H1 (cell line): ENCODE measurements at regions not wholly inside any gene's neighbourhood (a gene's known extent, or its start where the extent isn't known, plus 50 kb on each side); places are given as distances from the start of the nearest gene placed in this dataset.
A peak's percentile ranks its signal among the peaks of the same experiment; 100 is the strongest.

Source experiments
- CTCF ChIA-PET: fragments of 300-600 bp; sonication (Branson Sonifier 250); formaldehyde crosslinking; loops from one replicate; lab custom pipeline; 2021; ENCODE audit not compliant: partially characterized antibody; lab: Charles Lee
- POLR2A ChIA-PET: fragments of 300-600 bp; sonication (Branson Sonifier 250); formaldehyde crosslinking; loops from one replicate; lab custom pipeline; 2021; ENCODE audit warnings: inconsistent platforms; ENCODE audit not compliant: partially characterized antibody; lab: Charles Lee
- DNase-seq, 2 experiments: peaks; one replicate each; pipeline versions ENCODE4 v3.0.0 to v3.0.0-alpha.2; 2010 to 2022; ENCODE audit warnings: low spot score in 2 of 2, low read depth in 1 of 2, mixed read lengths in 1 of 2
- FAIRE-seq: peaks from 2 replicates; lab custom pipeline; 2011; peaks lifted over from hg19 to GRCh38; lab: Jason Lieb, UNC
- H2AFZ ChIP-seq: 2 replicates; pipeline ENCODE4 v1.8.1; 2012; ENCODE audit warnings: low read length, inconsistent platforms
- H2AK5ac ChIP-seq: 2 replicates; pipeline ENCODE4 v1.6.1; 2013; ENCODE audit warnings: low read depth, low read length
- H2BK120ac ChIP-seq: replicated peaks from 2 replicates; pipeline ENCODE3; 2013; ENCODE audit warnings: low read depth, low read length, inconsistent platforms
- H2BK12ac ChIP-seq: 2 replicates; pipeline ENCODE4 v1.6.1; 2013; ENCODE audit warnings: low read depth, low read length
- H2BK15ac ChIP-seq: 2 replicates; pipeline ENCODE4 v1.6.1; 2013; ENCODE audit warnings: low read length
- H2BK20ac ChIP-seq: 2 replicates; pipeline ENCODE4 v1.6.1; 2013; ENCODE audit warnings: low read length
- H2BK5ac ChIP-seq: 2 replicates; pipeline ENCODE4 v1.6.1; 2013; ENCODE audit warnings: low read depth, low read length
- H3K14ac ChIP-seq: 2 replicates; pipeline ENCODE4 v1.6.1; 2013; ENCODE audit warnings: inconsistent platforms; ENCODE audit not compliant: insufficient read length
- H3K18ac ChIP-seq: 2 replicates; pipeline ENCODE4 v1.6.1; 2013; ENCODE audit warnings: low read length; ENCODE audit errors: extremely low read depth
- H3K23ac ChIP-seq: 2 replicates; pipeline ENCODE4 v1.6.1; 2013; ENCODE audit warnings: inconsistent platforms; ENCODE audit not compliant: insufficient read length
- H3K23me2 ChIP-seq: 2 replicates; pipeline ENCODE4 v1.6.1; 2013; ENCODE audit warnings: low read depth, low read length
- H3K27ac ChIP-seq: 2 replicates; pipeline ENCODE4 v1.6.1; 2011; ENCODE audit warnings: low read depth, low read length, inconsistent platforms
- H3K27me3 ChIP-seq, 4 experiments: replicated peaks in 1 of 4; 1 replicate in 1 of 4; 2 replicates in 3 of 4; pipeline versions ENCODE4 v1.6.1 to v1.8.1; 2011 to 2013; ENCODE audit warnings: low read length in 3 of 4, mild to moderate bottlenecking in 3 of 4, inconsistent platforms in 2 of 4, mixed read lengths in 2 of 4, moderate library complexity in 1 of 4; ENCODE audit not compliant: control insufficient read depth in 3 of 4, insufficient read depth in 3 of 4; ENCODE audit errors: extremely low read depth in 1 of 4
- H3K36me3 ChIP-seq, 4 experiments: 2 replicates each; pipeline versions ENCODE4 v1.6.1 to v1.8.1; 2011 to 2013; ENCODE audit warnings: mild to moderate bottlenecking in 4 of 4, low read length in 3 of 4, moderate library complexity in 2 of 4, control low read depth in 1 of 4, inconsistent platforms in 1 of 4; ENCODE audit not compliant: insufficient read depth in 4 of 4, control insufficient read depth in 2 of 4
- H3K4ac ChIP-seq: replicated peaks from 2 replicates; pipeline ENCODE3; 2013; ENCODE audit warnings: low read length, low read depth, mixed read lengths, inconsistent platforms; ENCODE audit not compliant: insufficient read length
- H3K4me1 ChIP-seq, 4 experiments: replicated peaks in 1 of 4; 1 replicate in 1 of 4; 2 replicates in 3 of 4; pipeline versions ENCODE4 v1.6.1 to v1.8.1; 2011 to 2013; ENCODE audit warnings: low read length in 3 of 4, inconsistent platforms in 2 of 4, mixed read lengths in 1 of 4; ENCODE audit not compliant: insufficient read depth in 4 of 4, control insufficient read depth in 3 of 4
- H3K4me2 ChIP-seq, 2 experiments: 2 replicates each; pipeline versions ENCODE4 v1.6.1 to v1.8.1; 2011 to 2013; ENCODE audit warnings: low read depth in 2 of 2, low read length in 2 of 2, control low read depth in 1 of 2, inconsistent platforms in 1 of 2, mild to moderate bottlenecking in 1 of 2; ENCODE audit not compliant: insufficient read depth in 1 of 2
- H3K4me3 ChIP-seq, 4 experiments: fragments of 200-600, 300-600 bp in 1 of 4; sonication (generic), shearing (Covaris generic), sonication (Bioruptor Twin) in 1 of 4; 2 replicates each; pipeline versions ENCODE4 v1.5.1 to v1.8.1; 2011 to 2016; ENCODE audit warnings: low read length in 4 of 4, low read depth in 3 of 4, control low read depth in 2 of 4, inconsistent platforms in 2 of 4, mild to moderate bottlenecking in 2 of 4, mixed read lengths in 1 of 4, moderate library complexity in 1 of 4; ENCODE audit not compliant: insufficient read depth in 2 of 4; ENCODE audit errors: extremely low read depth in 1 of 4
- H3K56ac ChIP-seq: replicated peaks from 2 replicates; pipeline ENCODE3; 2013; ENCODE audit warnings: low read depth, mild to moderate bottlenecking, mixed read lengths, low read length, inconsistent platforms; ENCODE audit not compliant: insufficient read length
- H3K79me1 ChIP-seq: 2 replicates; pipeline ENCODE4 v1.6.1; 2013; ENCODE audit warnings: low read depth, low read length, control low read depth
- H3K79me2 ChIP-seq, 2 experiments: 2 replicates each; pipeline versions ENCODE4 v1.6.1 to v1.8.1; 2012 to 2013; ENCODE audit warnings: low read length in 2 of 2, mild to moderate bottlenecking in 2 of 2, inconsistent platforms in 1 of 2; ENCODE audit not compliant: insufficient read depth in 2 of 2, control insufficient read depth in 1 of 2
- H3K9ac ChIP-seq, 4 experiments: replicated peaks in 1 of 4; 1 replicate in 1 of 4; 2 replicates in 3 of 4; pipeline versions ENCODE4 v1.6.1 to v1.8.1; 2011 to 2013; ENCODE audit warnings: low read depth in 3 of 4, low read length in 3 of 4, control low read depth in 2 of 4, mild to moderate bottlenecking in 2 of 4, moderate library complexity in 2 of 4, inconsistent platforms in 1 of 4; ENCODE audit errors: extremely low read depth in 1 of 4
- H3K9me3 ChIP-seq, 2 experiments: 2 replicates each; pipeline versions ENCODE4 v1.6.1 to v1.8.1; 2012 to 2013; ENCODE audit warnings: mild to moderate bottlenecking in 2 of 2, moderate library complexity in 2 of 2, control low read depth in 1 of 2, inconsistent platforms in 1 of 2, low read depth in 1 of 2, low read length in 1 of 2, mixed read lengths in 1 of 2; ENCODE audit not compliant: insufficient read depth in 2 of 2
- H4K20me1 ChIP-seq, 2 experiments: replicated peaks in 1 of 2; 2 replicates each; pipeline versions ENCODE3 to v1.8.1; 2011 to 2013; ENCODE audit warnings: inconsistent platforms in 2 of 2, low read length in 2 of 2, mild to moderate bottlenecking in 1 of 2; ENCODE audit not compliant: insufficient read depth in 2 of 2, control insufficient read depth in 1 of 2
- H4K5ac ChIP-seq: 2 replicates; pipeline ENCODE4 v1.6.1; 2013; ENCODE audit warnings: low read length, low read depth, mixed read lengths, inconsistent platforms; ENCODE audit not compliant: insufficient read length
- H4K8ac ChIP-seq: 2 replicates; pipeline ENCODE4 v1.8.0; 2013; ENCODE audit warnings: mild to moderate bottlenecking, moderate library complexity, low read length, inconsistent platforms; ENCODE audit not compliant: insufficient read depth; ENCODE audit errors: extremely low read depth
- H4K91ac ChIP-seq: replicated peaks from 2 replicates; pipeline ENCODE3; 2013; ENCODE audit warnings: low read length, mixed read lengths, inconsistent platforms; ENCODE audit not compliant: insufficient read length
- KDM1A ChIP-seq: fragments of 200-600, 300-600 bp; sonication (generic); IDR thresholded peaks from 2 replicates; pipeline ENCODE4 v1.7.1; 2016; ENCODE audit warnings: mild to moderate bottlenecking, low read length, borderline replicate concordance
- NANOG ChIP-seq: IDR thresholded peaks from 2 replicates; pipeline ENCODE4 v1.6.1; 2011; ENCODE audit warnings: low read length, low read depth, mild to moderate bottlenecking, inconsistent platforms; ENCODE audit not compliant: insufficient read depth, poor library complexity, severe bottlenecking
- WGBS, 2 experiments: shearing (Covaris generic) in 1 of 2; methylation state at CpG; one replicate each; pipeline versions ENCODE4 v1.1.6 to v1.1.7; 2013 to 2015; ENCODE audit warnings: low lambda C conversion rate in 2 of 2, mixed read lengths in 2 of 2, inconsistent platforms in 1 of 2, low coverage in 1 of 2, missing lambda C conversion rate in 1 of 2; ENCODE audit not compliant: insufficient replicate concordance in 2 of 2, insufficient coverage in 1 of 2, insufficient read length in 1 of 2; ENCODE audit errors: extremely low coverage in 1 of 2, missing lambda C conversion rate in 1 of 2; 5-methylcytosine and 5-hydroxymethylcytosine counted together

DNA sequence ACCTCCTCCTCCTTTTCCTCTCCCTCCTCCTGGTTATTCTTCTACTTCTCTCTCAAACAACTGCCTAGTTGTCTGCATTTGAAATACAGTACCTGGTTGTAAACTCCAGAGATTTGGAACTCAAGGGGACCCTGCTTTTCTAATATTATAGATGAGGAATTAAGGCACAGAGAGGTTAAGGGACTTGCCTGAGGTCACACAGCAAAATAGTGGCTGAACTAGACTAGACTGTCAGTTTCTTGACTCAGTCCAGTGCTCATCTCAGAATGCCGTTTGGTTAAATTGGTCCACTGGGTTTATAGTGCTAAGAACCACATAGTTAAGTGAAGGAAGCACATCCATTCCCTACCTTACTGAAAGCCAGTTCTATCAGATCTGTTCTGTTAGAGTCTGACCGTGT lies 105.9 kb upstream of the VASH1 start:
- no peak overlapping the region for H2BK12ac ChIP-seq
- no peak overlapping the region for H3K4me2 ChIP-seq
- H3K4ac ChIP-seq, result no peak overlapping the region
- peaks cover 6 to 10% of the 10 kb centered on the region in 2 experiments for H3K9me3 ChIP-seq
- H3K23ac ChIP-seq, result no peak overlapping the region
- no peak overlapping the region for H3K4me3 ChIP-seq
- no peaks in the 10 kb centered on the region for H3K36me3 ChIP-seq
- no peak for DNase-seq
- H3K27ac ChIP-seq, result no peak overlapping the region
- H3K56ac ChIP-seq, result no peak overlapping the region
- no peak for FAIRE-seq
- H4K20me1 ChIP-seq, result no peaks in the 10 kb centered on the region
- H2AK5ac ChIP-seq, result no peak overlapping the region
- H2BK15ac ChIP-seq, result no peak overlapping the region
- no peak overlapping the region for H2BK5ac ChIP-seq
- H3K79me2 ChIP-seq, result no peaks in the 10 kb centered on the region
- H3K27me3 ChIP-seq, result no peaks in the 10 kb centered on the region
- TF ChIP-seq NANOG, result no peak
- TF ChIP-seq KDM1A, result peak; percentile 66
- POLR2A ChIA-PET, result no interaction called here
- no peak overlapping the region for H2AFZ ChIP-seq
- CTCF ChIA-PET, result interaction anchor here (0.8 to 1.6 kb wide), 4 partner anchors 10 to 600 kb away, joined by 3 to 6 read pairs (median 5); no protein-coding TSS in a partner anchor
- no peaks in the 10 kb centered on the region for H3K4me1 ChIP-seq
- H2BK20ac ChIP-seq, result no peak overlapping the region
- H3K14ac ChIP-seq, result no peak overlapping the region
- H4K91ac ChIP-seq, result no peak overlapping the region
- no peak overlapping the region for H4K8ac ChIP-seq
- H4K5ac ChIP-seq, result no peak overlapping the region
- H3K23me2 ChIP-seq, result no peaks in the 10 kb centered on the region
- H2BK120ac ChIP-seq, result no peak overlapping the region
- no peak overlapping the region for H3K9ac ChIP-seq
- no peaks in the 10 kb centered on the region for H3K79me1 ChIP-seq
- no peak overlapping the region for H3K18ac ChIP-seq
- WGBS, 2 experiments, result 83% methylated on average over 2 of the region's 2 CpGs; no CpG with 5 or more reads in 1 of the 2 experiments
